ENCODE measurements at regions not wholly inside any gene's neighbourhood (a gene's known extent, or its start where the extent isn't known, plus 50 kb on each side); places are given as distances from the start of the nearest gene placed in this dataset.

DNA sequence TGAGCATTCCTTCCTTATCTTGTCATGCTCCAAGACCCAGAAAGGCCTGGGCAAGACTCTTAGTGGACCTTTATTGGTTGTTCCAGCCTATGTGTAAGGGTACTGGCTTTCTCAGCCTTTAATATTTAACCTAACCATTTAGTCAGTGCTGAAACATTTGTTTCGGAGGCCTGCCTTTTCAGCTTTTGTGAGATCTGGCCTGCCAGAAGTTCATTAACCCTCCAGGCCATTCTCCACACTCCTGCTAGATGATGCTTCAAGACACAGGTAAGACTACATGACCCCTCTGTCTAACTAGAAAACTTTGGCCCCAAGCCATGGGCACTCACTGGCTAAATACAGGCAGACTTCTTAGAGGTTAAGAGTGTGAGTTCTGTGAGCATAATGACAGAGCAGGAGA is 138.4 kb upstream of the ZP4 start:
- Histone ChIP-seq H4K20me1 (replicated peaks; ENCODE audit: control insufficient read depth, extremely low read depth, insufficient read depth, low read length) (no peaks in the 10 kb centered on the region), H3K4me1 (ENCODE audit: control insufficient read depth, extremely low read depth, insufficient read depth, low read length) (no peaks in the 10 kb centered on the region), H3K4me2 (ENCODE audit: insufficient read depth, low read length) (no peak overlapping the region), H3K9me3 (replicated peaks; ENCODE audit: control insufficient read depth, insufficient read depth, low read length) (peaks cover 8% of the 10 kb centered on the region), H3K27ac (ENCODE audit: insufficient read depth, low read depth, low read length) (no peak overlapping the region), H3K27me3 (ENCODE audit: control insufficient read depth in 2 of 2, insufficient read depth in 2 of 2, low read length in 2 of 2) (no peaks in the 10 kb centered on the region), H3K9me1 (replicated peaks; ENCODE audit: control insufficient read depth, extremely low read depth, insufficient read depth, low read length) (no peaks in the 10 kb centered on the region), H3K4me3 (replicated peaks in 1 of 3; ENCODE audit: insufficient read depth in 1 of 3, low read depth in 1 of 3, low read length in 3 of 3) (no peak overlapping the region), H3K79me2 (ENCODE audit: control insufficient read depth, insufficient read depth, low read length) (no peaks in the 10 kb centered on the region), H3K9ac (replicated peaks; ENCODE audit: extremely low read depth, insufficient read depth, low read length) (no peak overlapping the region), H2AFZ (ENCODE audit: low read depth, low read length) (no peak overlapping the region), H3K36me3 (ENCODE audit: control insufficient read depth in 2 of 2, extremely low read depth in 1 of 2, insufficient read depth in 2 of 2, low read length in 2 of 2) (no peaks in the 10 kb centered on the region)
- FAIRE-seq (no peak), DNase-seq (ENCODE audit: low read depth, low spot score) (no peak)
- ChIA-PET POLR2A (no interaction called here), CTCF (no interaction called here)
- no TSS peak for BruUV-seq (replicated peaks)
- TF ChIP-seq MAX (IDR thresholded peaks at IDR 0.05; ENCODE audit: insufficient read depth, insufficient read length) (no peak), CTCF (IDR thresholded peaks at IDR 0.05; ENCODE audit: extremely low read depth in 1 of 2, insufficient read depth in 1 of 2, low read depth in 1 of 2, low read length in 2 of 2) (no peak), POLR2AphosphoS5 (IDR thresholded peaks at IDR 0.05; ENCODE audit: insufficient read depth, low read depth, low read length) (no peak)
- dilution Hi-C loops (cut with MboI; ENCODE audit: extremely low pct_ligation_motif_present, low sequenced_read_pairs) = no loop called here
- intact Hi-C loops (cut with micrococcal nuclease) = no loop called here

- FAIRE-seq (no peak), DNase-seq (ENCODE audit: low read depth, low spot score) (no peak)
- CTCF ChIA-PET = no interaction called here
- Histone ChIP-seq H3K79me2 (ENCODE audit: control insufficient read depth, insufficient read depth, low read length) (no peaks in the 10 kb centered on the region), H3K9me3 (replicated peaks; ENCODE audit: control insufficient read depth, insufficient read depth, low read length) (peaks cover 6% of the 10 kb centered on the region), H3K36me3 (ENCODE audit: control insufficient read depth in 2 of 2, extremely low read depth in 1 of 2, insufficient read depth in 2 of 2, low read length in 2 of 2) (no peaks in the 10 kb centered on the region), H4K20me1 (replicated peaks; ENCODE audit: control insufficient read depth, extremely low read depth, insufficient read depth, low read length) (no peaks in the 10 kb centered on the region), H3K27ac (ENCODE audit: insufficient read depth, low read depth, low read length) (no peak overlapping the region), H2AFZ (ENCODE audit: low read depth, low read length) (no peak overlapping the region), H3K9me1 (replicated peaks; ENCODE audit: control insufficient read depth, extremely low read depth, insufficient read depth, low read length) (no peaks in the 10 kb centered on the region), H3K4me1 (ENCODE audit: control insufficient read depth, extremely low read depth, insufficient read depth, low read length) (no peaks in the 10 kb centered on the region), H3K4me2 (ENCODE audit: insufficient read depth, low read length) (no peak overlapping the region), H3K9ac (replicated peaks; ENCODE audit: extremely low read depth, insufficient read depth, low read length) (no peak overlapping the region), H3K27me3 (ENCODE audit: control insufficient read depth in 2 of 2, insufficient read depth in 2 of 2, low read length in 2 of 2) (no peaks in the 10 kb centered on the region), H3K4me3 (replicated peaks in 1 of 3; ENCODE audit: insufficient read depth in 1 of 3, low read depth in 1 of 3, low read length in 3 of 3) (no peak overlapping the region)
- no TSS peak for BruUV-seq (replicated peaks)
- dilution Hi-C loops (cut with MboI; ENCODE audit: extremely low pct_ligation_motif_present, low sequenced_read_pairs) = no loop called here
- intact Hi-C loops (cut with micrococcal nuclease) = no loop called here
- TF ChIP-seq FOS (IDR thresholded peaks at IDR 0.05; ENCODE audit: borderline replicate concordance, insufficient read depth, low read length) (no peak), MAX (IDR thresholded peaks at IDR 0.05; ENCODE audit: insufficient read depth, insufficient read length) (no peak), CTCF (IDR thresholded peaks at IDR 0.05; ENCODE audit: extremely low read depth in 1 of 2, insufficient read depth in 1 of 2, low read depth in 1 of 2, low read length in 2 of 2) (no peak), JUN (IDR thresholded peaks at IDR 0.05; ENCODE audit: borderline replicate concordance, insufficient read depth, insufficient read length, low read depth) (no peak), EZH2 (IDR thresholded peaks at IDR 0.05; ENCODE audit: borderline replicate concordance, low read depth, low read length, severe bottlenecking) (no peak), MYC (IDR thresholded peaks at IDR 0.05; ENCODE audit: low read depth, low read length) (no peak), POLR2AphosphoS5 (IDR thresholded peaks at IDR 0.05; ENCODE audit: insufficient read depth, low read depth, low read length) (no peak), POLR2A (IDR thresholded peaks at IDR 0.05; ENCODE audit: low read depth, low read length) (no peak), GATA2 (IDR thresholded peaks at IDR 0.05; ENCODE audit: insufficient read depth, insufficient read length, low read depth, low read length) (no peak)
- POLR2A ChIA-PET = no interaction called here
Observed at GRCh38 chr1:238027366-238027765, 136.6 kb upstream of the ZP4 start.

Measured in endothelial cell of umbilical vein (primary cell).